HEK293 (cell line): ENCODE measurements at regions not wholly inside any gene's neighbourhood (a gene's known extent, or its start where the extent isn't known, plus 50 kb on each side); places are given as distances from the start of the nearest gene placed in this dataset.

Experiments used
- CTCF ChIA-PET: fragments of 350-600 bp; formaldehyde crosslinking; extraction: SDS; loops from one replicate; lab custom pipeline; 2021; ENCODE audit warnings: antibody characterized with exemption; lab: Yijun Ruan, JAX
- POLR2A ChIA-PET: fragments of 300-600 bp; formaldehyde crosslinking; extraction: SDS; loops from one replicate; lab custom pipeline; 2020; ENCODE audit warnings: antibody characterized with exemption, inconsistent platforms; lab: Yijun Ruan, JAX
- H3K27ac ChIP-seq: fragments of 200-500 bp; sonication (Bioruptor generic); 2 replicates; pipeline ENCODE4 v1.5.1; 2014; ENCODE audit warnings: low read depth, low read length, control low read depth, inconsistent platforms; ENCODE audit errors: extremely low read depth
- H3K36me3 ChIP-seq, 2 experiments: fragments of 200-500 bp in 1 of 2; sonication (Bioruptor generic) in 1 of 2; 1 replicate in 1 of 2; 2 replicates in 1 of 2; pipeline ENCODE4 v1.5.1; 2014 to 2017; ENCODE audit warnings: inconsistent platforms in 2 of 2, low read length in 2 of 2; ENCODE audit not compliant: control insufficient read depth in 2 of 2, insufficient read depth in 1 of 2
- H3K4me1 ChIP-seq: fragments of 200-500 bp; sonication (Bioruptor generic); 2 replicates; pipeline ENCODE4 v1.5.1; 2014; ENCODE audit warnings: mild to moderate bottlenecking, low read length, inconsistent platforms; ENCODE audit not compliant: control insufficient read depth, insufficient read depth
- H3K4me3 ChIP-seq: 2 replicates; pipeline ENCODE4 v1.5.1; 2011; ENCODE audit warnings: low read depth, mild to moderate bottlenecking, control low read depth, low read length, moderate library complexity
- H3K9me3 ChIP-seq: fragments of 200-500 bp; sonication (Bioruptor generic); 2 replicates; pipeline ENCODE4 v1.5.1; 2014; ENCODE audit warnings: low read depth, low read length, inconsistent platforms; ENCODE audit not compliant: control insufficient read depth, insufficient read depth
- FEZF1 ChIP-seq: fragments of 450-650 bp; formaldehyde crosslinking; IDR thresholded peaks from 2 replicates; pipeline ENCODE4 v1.5.1; 2016; ENCODE audit warnings: missing biosample characterization, missing genetic modification characterization
- KLF10 ChIP-seq: fragments of 450-650 bp; IDR thresholded peaks from 2 replicates; pipeline ENCODE4 v1.5.1; 2018; ENCODE audit warnings: missing biosample characterization, mild to moderate bottlenecking, missing genetic modification characterization
- ZBTB17 ChIP-seq: fragments of 450-650 bp; formaldehyde crosslinking; IDR thresholded peaks from 2 replicates; pipeline ENCODE4 v1.5.1; 2016; ENCODE audit warnings: missing biosample characterization, missing genetic modification characterization
- ZFP69B ChIP-seq: fragments of 450-650 bp; formaldehyde crosslinking; IDR thresholded peaks from 2 replicates; pipeline ENCODE4 v1.5.1; 2016; ENCODE audit warnings: missing biosample characterization, missing genetic modification characterization
- ZNF114 ChIP-seq: fragments of 450-650 bp; formaldehyde crosslinking; IDR thresholded peaks from 2 replicates; pipeline ENCODE4 v1.5.0; 2017; ENCODE audit warnings: missing biosample characterization, missing genetic modification characterization
- ZNF18 ChIP-seq: fragments of 450-650 bp; formaldehyde crosslinking; IDR thresholded peaks from 2 replicates; pipeline ENCODE4 v1.5.1; 2016; ENCODE audit warnings: missing biosample characterization, missing genetic modification characterization
- ZNF366 ChIP-seq: fragments of 450-650 bp; formaldehyde crosslinking; conservative IDR thresholded peaks from 2 replicates; pipeline ENCODE4 v1.5.1; 2016; ENCODE audit warnings: missing biosample characterization, missing genetic modification characterization
- ZNF394 ChIP-seq: fragments of 450-650 bp; formaldehyde crosslinking; IDR thresholded peaks from 2 replicates; pipeline ENCODE4 v1.5.1; 2016; ENCODE audit warnings: missing biosample characterization, missing genetic modification characterization, mild to moderate bottlenecking, moderate library complexity, borderline replicate concordance
- ZNF501 ChIP-seq: fragments of 450-650 bp; formaldehyde crosslinking; IDR thresholded peaks from 2 replicates; pipeline ENCODE4 v1.5.1; 2016; ENCODE audit warnings: missing biosample characterization, missing genetic modification characterization
- ZNF596 ChIP-seq: fragments of 450-650 bp; IDR thresholded peaks from 2 replicates; pipeline ENCODE4 v1.5.0; 2018; ENCODE audit warnings: missing biosample characterization, mild to moderate bottlenecking, missing genetic modification characterization, moderate library complexity
- ZNF692 ChIP-seq: fragments of 450-650 bp; formaldehyde crosslinking; IDR thresholded peaks from 2 replicates; pipeline ENCODE4 v1.5.1; 2016; ENCODE audit warnings: missing biosample characterization, missing genetic modification characterization
- ZSCAN16 ChIP-seq: fragments of 450-650 bp; formaldehyde crosslinking; IDR thresholded peaks from 2 replicates; pipeline ENCODE4 v1.5.1; 2016; ENCODE audit warnings: missing biosample characterization, missing genetic modification characterization
- ZSCAN30 ChIP-seq: fragments of 450-650 bp; IDR thresholded peaks from 2 replicates; pipeline ENCODE4 v1.5.1; 2018; ENCODE audit warnings: missing biosample characterization, mild to moderate bottlenecking, missing genetic modification characterization, moderate library complexity
- ZXDB ChIP-seq: fragments of 450-650 bp; formaldehyde crosslinking; IDR thresholded peaks from 2 replicates; pipeline ENCODE4 v1.5.1; 2016; ENCODE audit warnings: missing biosample characterization, missing genetic modification characterization
- TF ChIP-seq, protein P1 (sequence below): fragments of 450-650 bp; formaldehyde crosslinking; IDR thresholded peaks from 2 replicates; pipeline ENCODE4 v1.5.1; 2016; ENCODE audit warnings: missing biosample characterization, missing genetic modification characterization
- TF ChIP-seq, protein P2 (sequence below): fragments of 450-650 bp; formaldehyde crosslinking; IDR thresholded peaks from 2 replicates; pipeline ENCODE4 v1.5.1; 2016; ENCODE audit warnings: missing biosample characterization, missing genetic modification characterization

DNA sequence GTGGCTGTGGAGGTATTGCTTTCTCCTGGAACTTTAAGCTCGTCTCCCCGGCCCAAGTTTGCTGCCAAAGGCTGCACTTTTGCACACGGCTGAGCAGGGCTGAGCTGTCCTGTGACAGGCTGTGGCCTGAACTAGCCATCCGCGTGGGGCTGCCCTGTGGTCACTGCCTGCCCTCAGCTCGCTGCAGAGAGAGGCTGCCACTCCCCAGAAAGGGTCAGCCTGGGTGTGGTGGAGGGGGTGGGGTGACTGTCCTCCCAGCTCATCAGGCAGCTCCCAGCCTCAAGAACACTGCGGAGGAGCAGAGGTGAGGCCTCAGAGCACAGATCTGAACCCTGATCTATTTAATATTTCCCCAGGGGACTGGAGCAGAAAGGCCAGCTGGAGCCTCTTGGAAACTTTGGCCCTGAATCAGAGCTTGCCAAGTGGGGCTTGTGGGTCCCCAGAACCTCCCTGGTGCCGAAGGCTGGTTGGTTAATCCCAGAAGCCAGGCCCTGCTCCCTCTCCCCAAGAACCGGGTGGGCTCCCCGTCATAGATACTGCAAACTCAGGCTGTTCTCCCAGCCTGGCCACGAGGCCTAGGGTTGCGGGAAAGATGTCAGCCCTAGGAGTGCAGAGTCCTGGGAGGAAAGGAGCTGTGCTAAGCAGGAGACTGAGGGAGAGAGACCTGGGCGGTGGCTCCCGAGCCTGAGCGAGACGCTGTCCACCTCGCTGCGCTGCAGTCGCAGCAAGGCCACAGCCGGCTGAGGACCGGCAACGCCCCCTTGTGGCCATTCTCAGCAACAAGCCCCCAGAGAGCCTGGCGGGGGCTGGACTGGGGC lies 125.1 kb upstream of the IPO9 start (continued):
- TF ChIP-seq ZFP69B (tag by site-specific recombination), result no peak
- TF ChIP-seq ZSCAN30 (tag by site-specific recombination), result peak; percentile 74; the same call in 1 of the 2 replicates
- TF ChIP-seq ZNF501 (tag by site-specific recombination), result peak; percentile 76
- 0 out of 2 replicates have a peak, but pooled peaks have one; percentile 46 for TF ChIP-seq ZNF692 (tag by site-specific recombination)
- TF ChIP-seq, protein P1, sequence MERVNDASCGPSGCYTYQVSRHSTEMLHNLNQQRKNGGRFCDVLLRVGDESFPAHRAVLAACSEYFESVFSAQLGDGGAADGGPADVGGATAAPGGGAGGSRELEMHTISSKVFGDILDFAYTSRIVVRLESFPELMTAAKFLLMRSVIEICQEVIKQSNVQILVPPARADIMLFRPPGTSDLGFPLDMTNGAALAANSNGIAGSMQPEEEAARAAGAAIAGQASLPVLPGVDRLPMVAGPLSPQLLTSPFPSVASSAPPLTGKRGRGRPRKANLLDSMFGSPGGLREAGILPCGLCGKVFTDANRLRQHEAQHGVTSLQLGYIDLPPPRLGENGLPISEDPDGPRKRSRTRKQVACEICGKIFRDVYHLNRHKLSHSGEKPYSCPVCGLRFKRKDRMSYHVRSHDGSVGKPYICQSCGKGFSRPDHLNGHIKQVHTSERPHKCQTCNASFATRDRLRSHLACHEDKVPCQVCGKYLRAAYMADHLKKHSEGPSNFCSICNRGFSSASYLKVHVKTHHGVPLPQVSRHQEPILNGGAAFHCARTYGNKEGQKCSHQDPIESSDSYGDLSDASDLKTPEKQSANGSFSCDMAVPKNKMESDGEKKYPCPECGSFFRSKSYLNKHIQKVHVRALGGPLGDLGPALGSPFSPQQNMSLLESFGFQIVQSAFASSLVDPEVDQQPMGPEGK (tag by site-specific recombination), result peak; percentile 89
- no peak for TF ChIP-seq ZNF114 (tag by site-specific recombination)
- TF ChIP-seq KLF10, result 0 out of 2 replicates have a peak, but pooled peaks have one; percentile 45
- TF ChIP-seq, protein P2, sequence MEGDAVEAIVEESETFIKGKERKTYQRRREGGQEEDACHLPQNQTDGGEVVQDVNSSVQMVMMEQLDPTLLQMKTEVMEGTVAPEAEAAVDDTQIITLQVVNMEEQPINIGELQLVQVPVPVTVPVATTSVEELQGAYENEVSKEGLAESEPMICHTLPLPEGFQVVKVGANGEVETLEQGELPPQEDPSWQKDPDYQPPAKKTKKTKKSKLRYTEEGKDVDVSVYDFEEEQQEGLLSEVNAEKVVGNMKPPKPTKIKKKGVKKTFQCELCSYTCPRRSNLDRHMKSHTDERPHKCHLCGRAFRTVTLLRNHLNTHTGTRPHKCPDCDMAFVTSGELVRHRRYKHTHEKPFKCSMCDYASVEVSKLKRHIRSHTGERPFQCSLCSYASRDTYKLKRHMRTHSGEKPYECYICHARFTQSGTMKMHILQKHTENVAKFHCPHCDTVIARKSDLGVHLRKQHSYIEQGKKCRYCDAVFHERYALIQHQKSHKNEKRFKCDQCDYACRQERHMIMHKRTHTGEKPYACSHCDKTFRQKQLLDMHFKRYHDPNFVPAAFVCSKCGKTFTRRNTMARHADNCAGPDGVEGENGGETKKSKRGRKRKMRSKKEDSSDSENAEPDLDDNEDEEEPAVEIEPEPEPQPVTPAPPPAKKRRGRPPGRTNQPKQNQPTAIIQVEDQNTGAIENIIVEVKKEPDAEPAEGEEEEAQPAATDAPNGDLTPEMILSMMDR, result peak; percentile 95
- TF ChIP-seq ZNF394 (tag by site-specific recombination), result peak; percentile 26; the same call in 1 of the 2 replicates
- 0 out of 2 replicates have a peak, but pooled peaks have one; percentile 17 for TF ChIP-seq ZNF596
- TF ChIP-seq ZNF366 (tag by site-specific recombination), result no peak

DNA sequence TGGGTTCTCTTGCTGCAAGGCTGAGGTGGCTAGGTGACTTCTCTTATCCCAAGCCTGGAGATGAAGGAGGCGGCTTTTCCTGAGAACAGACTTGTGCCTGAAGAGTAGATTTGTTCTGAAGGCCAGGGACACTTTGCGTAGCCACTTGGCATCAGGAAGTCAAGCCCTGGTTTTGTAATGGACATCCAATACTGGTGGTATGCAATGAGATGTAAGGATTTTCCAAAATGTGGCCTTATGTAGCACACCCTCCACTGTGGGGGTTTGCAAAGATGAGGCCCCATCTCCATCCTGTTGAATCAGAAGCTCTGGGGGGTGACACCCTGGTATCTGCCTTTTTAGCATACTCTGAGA lies 124.5 kb upstream of the IPO9 start:
- 0 out of 2 replicates have a peak, but pooled peaks have one; percentile 2 for TF ChIP-seq ZBTB17 (tag by site-specific recombination)
- TF ChIP-seq ZNF18, result no peak
- peak; percentile 3; the same call in 1 of the 2 replicates for TF ChIP-seq KLF10
- H3K27ac ChIP-seq, result no peak overlapping the region
- POLR2A ChIA-PET, result interaction anchor here (1.0 kb wide), 1 partner anchor 145 kb away, joined by 3 read pairs; no protein-coding TSS in a partner anchor

DNA sequence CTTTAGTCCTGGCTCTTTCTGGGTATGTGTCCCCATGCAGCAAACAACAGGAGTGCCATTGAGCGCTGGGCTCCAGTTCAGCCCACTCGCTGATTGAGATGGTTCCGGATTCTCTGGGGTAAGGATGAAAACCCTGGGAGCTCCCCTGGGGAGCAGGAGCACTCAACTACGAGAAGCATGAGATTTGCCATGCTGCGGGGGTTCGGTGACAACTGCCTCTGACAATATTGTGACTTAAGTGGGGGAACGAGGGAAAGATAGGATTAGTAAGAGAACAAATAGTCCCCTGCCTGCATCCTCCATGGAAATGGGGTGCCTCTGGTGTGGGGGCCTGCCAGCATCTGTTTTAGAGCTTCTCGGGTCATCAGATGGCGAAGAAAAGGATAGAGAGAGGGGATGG lies 123.6 kb upstream of the IPO9 start:
- ChIA-PET POLR2A (no interaction called here), CTCF (interaction anchor here (0.6 to 20.2 kb wide), 13 partner anchors 15 to 224 kb away, joined by 3 to 593 read pairs (median 5); no protein-coding TSS in a partner anchor)
- H3K9me3 ChIP-seq, result no peaks in the 10 kb centered on the region
- H3K27ac ChIP-seq, result no peak overlapping the region
- no peak overlapping the region for H3K4me3 ChIP-seq
- no peaks in the 10 kb centered on the region for H3K36me3 ChIP-seq
- TF ChIP-seq ZXDB (tag by site-specific recombination) (no peak), ZSCAN16 (no peak), FEZF1 (tag by site-specific recombination) (no peak)
- 0 out of 2 replicates have a peak, but pooled peaks cover 2% of the 10 kb centered on the region for H3K4me1 ChIP-seq

More for the DNA sequence above, 124.5 kb upstream of the IPO9 start:
- CTCF ChIA-PET, result interaction anchor here (0.6 to 20.2 kb wide), 33 partner anchors 8 to 269 kb away, joined by 3 to 593 read pairs (median 4); no protein-coding TSS in a partner anchor
- Histone ChIP-seq H3K9me3 (no peaks in the 10 kb centered on the region), H3K4me3 (no peak overlapping the region), H3K36me3 (no peaks in the 10 kb centered on the region), H3K4me1 (no peaks in the 10 kb centered on the region)
